AG04450 (cell line): ENCODE measurements at regions not wholly inside any gene's neighbourhood (a gene's known extent, or its start where the extent isn't known, plus 50 kb on each side); places are given as distances from the start of the nearest gene placed in this dataset.

Experiments
- CTCF ChIA-PET: fragments of 300-600, 350-600 bp; formaldehyde crosslinking; extraction: SDS; loops from one replicate; lab custom pipeline; 2022; ENCODE audit warnings: antibody characterized with exemption, inconsistent platforms; lab: Charles Lee
- POLR2A ChIA-PET: fragments of 350-600 bp; formaldehyde crosslinking; extraction: SDS; loops from one replicate; lab custom pipeline; 2021; ENCODE audit warnings: antibody characterized with exemption, inconsistent platforms; lab: Yijun Ruan, JAX
- DNase-seq: peaks from one replicate; pipeline ENCODE4 v3.0.0-alpha.2; 2011; ENCODE audit warnings: low read depth, low spot score
- H3K27ac ChIP-seq: one replicate; pipeline ENCODE4 v1.5.1; 2012; ENCODE audit warnings: low read depth, low read length, control low read depth
- H3K27me3 ChIP-seq: one replicate; pipeline ENCODE4 v1.6.0; 2012; ENCODE audit warnings: low read length; ENCODE audit not compliant: control insufficient read depth, insufficient read depth
- H3K4me3 ChIP-seq: 2 replicates; pipeline ENCODE4 v1.5.1; 2011; ENCODE audit warnings: mild to moderate bottlenecking, low read depth, low read length, control low read depth
- H3K9me3 ChIP-seq: 2 replicates; pipeline ENCODE4 v1.5.1; 2012; ENCODE audit warnings: low read length; ENCODE audit not compliant: control insufficient read depth, insufficient read depth
- TF ChIP-seq, protein P1 (sequence below): IDR thresholded peaks from 2 replicates; pipeline ENCODE4 v1.5.1; 2011; ENCODE audit warnings: low read depth, low read length, control low read depth, inconsistent platforms

DNA sequence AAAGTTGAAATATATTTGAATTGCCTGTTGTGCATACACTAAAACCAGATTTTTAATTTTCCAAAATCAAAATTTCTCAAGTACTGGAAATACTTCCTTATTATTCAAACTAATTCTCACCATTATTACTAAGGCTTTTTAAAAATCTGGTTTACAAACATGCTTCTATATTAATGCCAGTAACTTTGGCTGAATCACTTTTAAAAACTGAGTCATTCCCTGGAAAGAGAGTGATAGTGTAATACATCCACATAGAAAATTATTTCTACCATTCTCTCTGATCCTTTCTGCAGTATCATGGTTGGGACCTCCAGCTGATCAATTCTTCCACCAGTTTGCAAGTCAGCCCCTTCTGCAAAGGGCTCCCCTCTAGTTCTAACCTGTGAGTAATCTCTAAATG is 165.3 kb upstream of the FAM241A start:
- H3K4me3 ChIP-seq: no peak overlapping the region
- no peaks in the 10 kb centered on the region for H3K27me3 ChIP-seq
- no peak overlapping the region for H3K27ac ChIP-seq
- POLR2A ChIA-PET: no interaction called here
- TF ChIP-seq, protein P1, sequence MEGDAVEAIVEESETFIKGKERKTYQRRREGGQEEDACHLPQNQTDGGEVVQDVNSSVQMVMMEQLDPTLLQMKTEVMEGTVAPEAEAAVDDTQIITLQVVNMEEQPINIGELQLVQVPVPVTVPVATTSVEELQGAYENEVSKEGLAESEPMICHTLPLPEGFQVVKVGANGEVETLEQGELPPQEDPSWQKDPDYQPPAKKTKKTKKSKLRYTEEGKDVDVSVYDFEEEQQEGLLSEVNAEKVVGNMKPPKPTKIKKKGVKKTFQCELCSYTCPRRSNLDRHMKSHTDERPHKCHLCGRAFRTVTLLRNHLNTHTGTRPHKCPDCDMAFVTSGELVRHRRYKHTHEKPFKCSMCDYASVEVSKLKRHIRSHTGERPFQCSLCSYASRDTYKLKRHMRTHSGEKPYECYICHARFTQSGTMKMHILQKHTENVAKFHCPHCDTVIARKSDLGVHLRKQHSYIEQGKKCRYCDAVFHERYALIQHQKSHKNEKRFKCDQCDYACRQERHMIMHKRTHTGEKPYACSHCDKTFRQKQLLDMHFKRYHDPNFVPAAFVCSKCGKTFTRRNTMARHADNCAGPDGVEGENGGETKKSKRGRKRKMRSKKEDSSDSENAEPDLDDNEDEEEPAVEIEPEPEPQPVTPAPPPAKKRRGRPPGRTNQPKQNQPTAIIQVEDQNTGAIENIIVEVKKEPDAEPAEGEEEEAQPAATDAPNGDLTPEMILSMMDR: no peak
- CTCF ChIA-PET: no interaction called here
- H3K9me3 ChIP-seq: no peaks in the 10 kb centered on the region
- DNase-seq: no peak

DNA sequence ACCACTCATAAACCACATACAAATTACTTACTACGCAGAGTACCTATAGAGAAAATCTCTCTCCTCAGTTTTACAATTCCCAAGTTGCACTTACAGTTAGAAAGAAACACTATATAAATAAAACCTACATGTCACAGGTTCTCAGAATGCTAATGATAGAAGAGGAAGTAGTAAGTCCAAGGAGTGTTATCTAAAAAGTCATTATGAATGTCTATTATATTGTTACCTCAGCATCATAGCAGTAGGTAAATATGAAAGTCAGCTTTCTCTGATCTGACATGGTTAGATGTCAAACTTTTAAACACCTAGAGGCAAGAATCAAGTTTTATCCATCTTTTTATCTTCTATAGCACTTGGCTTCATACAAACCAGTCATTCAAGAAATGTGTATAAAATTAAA is 163.2 kb upstream of the FAM241A start:
- TF ChIP-seq, protein P1: no peak
- Histone ChIP-seq H3K27me3 (no peaks in the 10 kb centered on the region), H3K9me3 (no peaks in the 10 kb centered on the region), H3K4me3 (no peak overlapping the region), H3K27ac (no peak overlapping the region)
- DNase-seq: no peak
- ChIA-PET POLR2A (no interaction called here), CTCF (no interaction called here)

- no peak for DNase-seq
- TF ChIP-seq, protein P1: no peak
- CTCF ChIA-PET: no interaction called here
- no peaks in the 10 kb centered on the region for H3K9me3 ChIP-seq
- no peaks in the 10 kb centered on the region for H3K27me3 ChIP-seq
- POLR2A ChIA-PET: no interaction called here
- no peak overlapping the region for H3K4me3 ChIP-seq
- no peak overlapping the region for H3K27ac ChIP-seq
Measured at GRCh38 chr4:111984169-111984819, 161.0 kb upstream of the FAM241A start.

GRCh38 chr4:111985426-111985825 is 159.8 kb upstream of the FAM241A start:
- Histone ChIP-seq H3K27me3 (no peaks in the 10 kb centered on the region), H3K4me3 (no peak overlapping the region), H3K9me3 (no peaks in the 10 kb centered on the region), H3K27ac (no peak overlapping the region)
- DNase-seq: no peak
- POLR2A ChIA-PET: no interaction called here
- CTCF ChIA-PET: no interaction called here
- TF ChIP-seq, protein P1: no peak

- H3K9me3 ChIP-seq: no peaks in the 10 kb centered on the region
- TF ChIP-seq, protein P1: no peak
- no peak overlapping the region for H3K4me3 ChIP-seq
- ChIA-PET CTCF (no interaction called here), POLR2A (no interaction called here)
- no peak overlapping the region for H3K27ac ChIP-seq
- no peak for DNase-seq
- no peaks in the 10 kb centered on the region for H3K27me3 ChIP-seq
Measured at GRCh38 chr4:111986095-111986494, 159.2 kb upstream of the FAM241A start.
